ENCODE measurements at regions not wholly inside any gene's neighbourhood (a gene's known extent, or its start where the extent isn't known, plus 50 kb on each side); places are given as distances from the start of the nearest gene placed in this dataset.

GRCh38 chr20:48292806-48293205 is 507.5 kb upstream of the SULF2 start:
- no peak for DNase-seq

- DNase-seq: no peak
Measured at GRCh38 chr20:48291896-48292295, 506.6 kb upstream of the SULF2 start.

- DNase-seq: no peak
Measured at GRCh38 chr20:48288930-48289507, 503.7 kb upstream of the SULF2 start.

- DNase-seq: no peak
Measured at GRCh38 chr20:48287552-48288170, 502.4 kb upstream of the SULF2 start.

GRCh38 chr20:48287021-48287494 is 501.8 kb upstream of the SULF2 start:
- DNase-seq: no peak

- DNase-seq: no peak
Measured at GRCh38 chr20:48286601-48287000, 501.3 kb upstream of the SULF2 start.

GRCh38 chr20:48285656-48286055 is 500.4 kb upstream of the SULF2 start:
- no peak for DNase-seq

- no peak for DNase-seq
Measured at GRCh38 chr20:48284837-48285236, 499.6 kb upstream of the SULF2 start.

GRCh38 chr20:48284315-48284714 is 499.0 kb upstream of the SULF2 start:
- no peak for DNase-seq

- no peak for DNase-seq
Measured at GRCh38 chr20:48283470-48284110, 498.3 kb upstream of the SULF2 start.

GRCh38 chr20:48282591-48283228 is 497.4 kb upstream of the SULF2 start:
- no peak for DNase-seq

GRCh38 chr20:48281501-48281900 is 496.2 kb upstream of the SULF2 start:
- DNase-seq: no peak

GRCh38 chr20:48278961-48279481 is 493.7 kb upstream of the SULF2 start:
- no peak for DNase-seq

GRCh38 chr20:48277266-48277665 is 492.0 kb upstream of the SULF2 start:
- DNase-seq: no peak

- DNase-seq: no peak
Measured at GRCh38 chr20:48276021-48276342, 490.7 kb upstream of the SULF2 start.

- DNase-seq: no peak
Measured at GRCh38 chr20:48275286-48276020, 490.2 kb upstream of the SULF2 start.

- no peak for DNase-seq
Measured at GRCh38 chr20:48273843-48274242, 488.6 kb upstream of the SULF2 start.

GRCh38 chr20:48270885-48271284 is 485.6 kb upstream of the SULF2 start:
- no peak for DNase-seq

GRCh38 chr20:48267860-48268633 is 482.8 kb upstream of the SULF2 start:
- DNase-seq: no peak

GRCh38 chr20:48266571-48266970 is 481.3 kb upstream of the SULF2 start:
- DNase-seq: no peak

- no peak for DNase-seq
Measured at GRCh38 chr20:48265791-48266190, 480.5 kb upstream of the SULF2 start.

- DNase-seq: no peak
Measured at GRCh38 chr20:48262955-48263354, 477.7 kb upstream of the SULF2 start.

All from T-helper 2 cell (primary cell).